ENCODE measurements at regions not wholly inside any gene's neighbourhood (a gene's known extent, or its start where the extent isn't known, plus 50 kb on each side); places are given as distances from the start of the nearest gene placed in this dataset.

- no peak for TF ChIP-seq CTCF (IDR thresholded peaks at IDR 0.05; ENCODE audit: low read depth, low read length, missing input control)
- TF ChIP-seq RAD21 (IDR thresholded peaks at IDR 0.05), result no peak
- TF ChIP-seq REST (IDR thresholded peaks at IDR 0.05), result no peak
- no peak for TF ChIP-seq MAX (IDR thresholded peaks at IDR 0.05)
- TF ChIP-seq EGR1 (IDR thresholded peaks at IDR 0.05; ENCODE audit: low read depth in 2 of 2), result no peak
- no peak for TF ChIP-seq SP1 (IDR thresholded peaks at IDR 0.05)
- TF ChIP-seq RXRA (IDR thresholded peaks at IDR 0.05), result no peak
- no peak for TF ChIP-seq YY1 (IDR thresholded peaks at IDR 0.05)
- TF ChIP-seq ATF3 (IDR thresholded peaks at IDR 0.05), result no peak
- no peak for TF ChIP-seq HNF4G (IDR thresholded peaks at IDR 0.05)
- no peak for TF ChIP-seq TAF1 (conservative IDR thresholded peaks at IDR 0.05)
- TF ChIP-seq NR2F2 (IDR thresholded peaks at IDR 0.05), result no peak
- no peak for TF ChIP-seq ZBTB33 (IDR thresholded peaks at IDR 0.05)
Measured at GRCh38 chr17:70525961-70526360, 356.6 kb downstream of the KCNJ2 start.

Data from liver (tissue), 3 donors.